ENCODE measurements at regions not wholly inside any gene's neighbourhood (a gene's known extent, or its start where the extent isn't known, plus 50 kb on each side); places are given as distances from the start of the nearest gene placed in this dataset.

- CTCF ChIA-PET = no interaction called here
- no peaks in the 10 kb centered on the region for H3K36me3 Mint-ChIP-seq (ENCODE audit: insufficient read depth, unreplicated experiment)
- H3K27me3 Mint-ChIP-seq (ENCODE audit: unreplicated experiment) = no peaks in the 10 kb centered on the region
- no peaks in the 10 kb centered on the region for H3K4me1 Mint-ChIP-seq (ENCODE audit: low read depth, unreplicated experiment)
- intact Hi-C loops (cut with micrococcal nuclease; ENCODE audit: unreplicated experiment) = no loop called here
- no peak overlapping the region for H3K4me3 Mint-ChIP-seq (ENCODE audit: low read depth, unreplicated experiment)
- BruUV-seq (replicated peaks) = no TSS peak
- no peak overlapping the region for H3K27ac Mint-ChIP-seq (ENCODE audit: unreplicated experiment)
- TF ChIP-seq CTCF (IDR thresholded peaks at IDR 0.05; ENCODE audit: unreplicated experiment) = no peak
- no peaks in the 10 kb centered on the region for H3K9me3 Mint-ChIP-seq (ENCODE audit: low read depth, unreplicated experiment)
- DNase-seq = no peak
These were observed 73.4 kb downstream of the SOX1 start for GRCh38 chr13:112140366-112140765.

- no peaks in the 10 kb centered on the region for H3K27me3 Mint-ChIP-seq (ENCODE audit: unreplicated experiment)
- CTCF ChIA-PET = no interaction called here
- TF ChIP-seq CTCF (IDR thresholded peaks at IDR 0.05; ENCODE audit: unreplicated experiment) = no peak
- no TSS peak for BruUV-seq (replicated peaks)
- no peaks in the 10 kb centered on the region for H3K9me3 Mint-ChIP-seq (ENCODE audit: low read depth, unreplicated experiment)
- no peak overlapping the region for H3K4me3 Mint-ChIP-seq (ENCODE audit: low read depth, unreplicated experiment)
- no peak for DNase-seq
- no peaks in the 10 kb centered on the region for H3K36me3 Mint-ChIP-seq (ENCODE audit: insufficient read depth, unreplicated experiment)
- H3K4me1 Mint-ChIP-seq (ENCODE audit: low read depth, unreplicated experiment) = no peaks in the 10 kb centered on the region
- H3K27ac Mint-ChIP-seq (ENCODE audit: unreplicated experiment) = no peak overlapping the region
- intact Hi-C loops (cut with micrococcal nuclease; ENCODE audit: unreplicated experiment) = no loop called here
These were observed 74.9 kb downstream of the SOX1 start for GRCh38 chr13:112141643-112142400.

- TF ChIP-seq CTCF (IDR thresholded peaks at IDR 0.05; ENCODE audit: unreplicated experiment) = no peak
- no peaks in the 10 kb centered on the region for H3K4me1 Mint-ChIP-seq (ENCODE audit: low read depth, unreplicated experiment)
- intact Hi-C loops (cut with micrococcal nuclease; ENCODE audit: unreplicated experiment) = no loop called here
- no TSS peak for BruUV-seq (replicated peaks)
- H3K4me3 Mint-ChIP-seq (ENCODE audit: low read depth, unreplicated experiment) = no peak overlapping the region
- no peaks in the 10 kb centered on the region for H3K9me3 Mint-ChIP-seq (ENCODE audit: low read depth, unreplicated experiment)
- CTCF ChIA-PET = no interaction called here
- H3K36me3 Mint-ChIP-seq (ENCODE audit: insufficient read depth, unreplicated experiment) = no peaks in the 10 kb centered on the region
- DNase-seq = no peak
- H3K27me3 Mint-ChIP-seq (ENCODE audit: unreplicated experiment) = no peaks in the 10 kb centered on the region
- no peak overlapping the region for H3K27ac Mint-ChIP-seq (ENCODE audit: unreplicated experiment)
These were observed 75.5 kb downstream of the SOX1 start for GRCh38 chr13:112142401-112142930.

- CTCF ChIA-PET = no interaction called here
- intact Hi-C loops (cut with micrococcal nuclease; ENCODE audit: unreplicated experiment) = no loop called here
- H3K36me3 Mint-ChIP-seq (ENCODE audit: insufficient read depth, unreplicated experiment) = no peaks in the 10 kb centered on the region
- no peaks in the 10 kb centered on the region for H3K4me1 Mint-ChIP-seq (ENCODE audit: low read depth, unreplicated experiment)
- no peaks in the 10 kb centered on the region for H3K27me3 Mint-ChIP-seq (ENCODE audit: unreplicated experiment)
- BruUV-seq (replicated peaks) = no TSS peak
- no peaks in the 10 kb centered on the region for H3K9me3 Mint-ChIP-seq (ENCODE audit: low read depth, unreplicated experiment)
- no peak overlapping the region for H3K4me3 Mint-ChIP-seq (ENCODE audit: low read depth, unreplicated experiment)
- no peak for DNase-seq
- no peak for TF ChIP-seq CTCF (IDR thresholded peaks at IDR 0.05; ENCODE audit: unreplicated experiment)
- no peak overlapping the region for H3K27ac Mint-ChIP-seq (ENCODE audit: unreplicated experiment)
These were observed 76.2 kb downstream of the SOX1 start for GRCh38 chr13:112143046-112143752.

Data from Calu3 (cell line).